ENCODE measurements at regions not wholly inside any gene's neighbourhood (a gene's known extent, or its start where the extent isn't known, plus 50 kb on each side); places are given as distances from the start of the nearest gene placed in this dataset.
"Not testable (repeated sequence)": the region's sequence is repeated elsewhere in the genome, so short reads cannot be mapped to it uniquely, and the experiment has no call there.

DNA sequence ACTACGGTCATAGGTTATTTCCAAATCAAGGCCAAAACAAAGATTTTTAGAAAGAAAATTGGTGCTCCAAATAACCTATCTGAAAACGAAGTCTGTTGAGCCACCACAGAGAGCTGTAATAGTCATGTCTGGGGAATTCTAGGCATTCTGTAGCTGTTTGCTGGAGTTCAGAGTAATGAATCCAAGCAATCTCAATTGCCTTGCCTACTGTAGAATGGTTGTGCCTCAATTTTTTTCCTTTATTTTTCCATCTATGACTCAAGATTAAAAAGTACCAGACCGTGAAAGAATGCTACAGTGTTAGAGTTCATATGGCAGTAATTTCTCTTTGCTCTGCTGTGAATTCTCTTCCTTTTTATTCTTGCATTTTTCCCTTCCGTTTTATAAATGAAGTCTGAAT lies 1007.2 kb upstream of the ALCAM start:
- no peaks in the 10 kb centered on the region for H3K36me3 ChIP-seq (replicated peaks in 1 of 2; ENCODE audit: insufficient read depth in 1 of 2, low read depth in 2 of 2)
- H3K27ac ChIP-seq: no peak overlapping the region
- no peak for TF ChIP-seq POLR2A (IDR thresholded peaks at IDR 0.05)
- TF ChIP-seq, protein P1, sequence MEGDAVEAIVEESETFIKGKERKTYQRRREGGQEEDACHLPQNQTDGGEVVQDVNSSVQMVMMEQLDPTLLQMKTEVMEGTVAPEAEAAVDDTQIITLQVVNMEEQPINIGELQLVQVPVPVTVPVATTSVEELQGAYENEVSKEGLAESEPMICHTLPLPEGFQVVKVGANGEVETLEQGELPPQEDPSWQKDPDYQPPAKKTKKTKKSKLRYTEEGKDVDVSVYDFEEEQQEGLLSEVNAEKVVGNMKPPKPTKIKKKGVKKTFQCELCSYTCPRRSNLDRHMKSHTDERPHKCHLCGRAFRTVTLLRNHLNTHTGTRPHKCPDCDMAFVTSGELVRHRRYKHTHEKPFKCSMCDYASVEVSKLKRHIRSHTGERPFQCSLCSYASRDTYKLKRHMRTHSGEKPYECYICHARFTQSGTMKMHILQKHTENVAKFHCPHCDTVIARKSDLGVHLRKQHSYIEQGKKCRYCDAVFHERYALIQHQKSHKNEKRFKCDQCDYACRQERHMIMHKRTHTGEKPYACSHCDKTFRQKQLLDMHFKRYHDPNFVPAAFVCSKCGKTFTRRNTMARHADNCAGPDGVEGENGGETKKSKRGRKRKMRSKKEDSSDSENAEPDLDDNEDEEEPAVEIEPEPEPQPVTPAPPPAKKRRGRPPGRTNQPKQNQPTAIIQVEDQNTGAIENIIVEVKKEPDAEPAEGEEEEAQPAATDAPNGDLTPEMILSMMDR (IDR thresholded peaks at IDR 0.05): no peak
- H3K4me3 ChIP-seq: no peak overlapping the region
- H3K4me1 ChIP-seq: no peaks in the 10 kb centered on the region
- H3K9me3 ChIP-seq: no peaks in the 10 kb centered on the region
- intact Hi-C loops (cut with DNase I): no loop called here
- no peak for ATAC-seq
- 41 to 50% methylated on average over 4 of the region's 4 CpGs for WGBS, 2 donors
- no peak for DNase-seq
- H3K27me3 ChIP-seq: no peaks in the 10 kb centered on the region

DNA sequence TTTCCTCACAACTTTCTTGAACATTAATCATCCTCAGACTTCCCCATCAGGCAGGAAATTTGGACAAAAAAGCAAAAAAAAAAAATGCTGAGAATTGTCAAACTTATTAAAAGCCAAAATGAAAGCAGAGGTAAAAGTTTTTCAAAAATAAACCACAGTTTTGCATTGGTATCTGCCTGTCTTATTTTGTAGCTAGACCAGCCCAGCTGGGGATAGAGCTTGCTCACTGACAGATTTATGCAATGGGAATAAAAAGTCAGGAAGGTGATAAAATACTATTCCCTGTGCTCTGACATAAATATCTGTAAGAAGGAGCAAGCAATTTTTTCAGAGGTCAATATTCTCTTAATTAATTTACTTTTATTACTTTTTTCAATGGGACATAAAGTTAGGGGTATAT lies 1006.7 kb upstream of the ALCAM start:
- no peaks in the 10 kb centered on the region for H3K27me3 ChIP-seq
- no peak overlapping the region for H3K4me3 ChIP-seq
- intact Hi-C loops (cut with DNase I): no loop called here
- ATAC-seq (no peak), DNase-seq (no peak)
- no peaks in the 10 kb centered on the region for H3K36me3 ChIP-seq (replicated peaks in 1 of 2; ENCODE audit: insufficient read depth in 1 of 2, low read depth in 2 of 2)
- H3K4me1 ChIP-seq: no peaks in the 10 kb centered on the region
- TF ChIP-seq POLR2A (IDR thresholded peaks at IDR 0.05): no peak
- TF ChIP-seq, protein P1 (IDR thresholded peaks at IDR 0.05): no peak
- no peak overlapping the region for H3K27ac ChIP-seq
- H3K9me3 ChIP-seq: no peaks in the 10 kb centered on the region

DNA sequence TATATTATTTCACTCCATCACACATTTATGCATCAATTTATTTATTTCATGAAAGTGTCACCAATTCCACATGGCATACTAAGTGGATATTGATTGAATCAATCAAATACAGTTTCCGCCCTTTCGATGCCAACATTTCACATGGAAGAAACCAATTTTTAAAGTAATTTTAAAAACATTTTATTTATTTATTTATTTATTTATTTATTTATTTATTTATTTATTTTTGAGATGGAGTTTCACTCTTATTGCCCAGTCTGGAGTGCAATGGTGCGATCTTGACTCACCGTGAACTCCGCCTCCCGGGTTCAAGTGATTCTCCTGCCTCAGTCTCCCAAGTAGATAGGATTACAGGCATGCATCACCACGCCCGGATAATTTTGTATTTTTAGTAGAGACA lies 1005.0 kb upstream of the ALCAM start:
- H3K27me3 ChIP-seq; H3K9me3 ChIP-seq; ATAC-seq; H3K4me1 ChIP-seq; H3K4me3 ChIP-seq; H3K27ac ChIP-seq; DNase-seq; intact Hi-C loops (cut with DNase I); H3K36me3 ChIP-seq (replicated peaks in 1 of 2; ENCODE audit: insufficient read depth in 1 of 2, low read depth in 2 of 2): not testable (repeated sequence)
- 87 to 91% methylated on average over 8 of the region's 8 CpGs for WGBS, 2 donors

DNA sequence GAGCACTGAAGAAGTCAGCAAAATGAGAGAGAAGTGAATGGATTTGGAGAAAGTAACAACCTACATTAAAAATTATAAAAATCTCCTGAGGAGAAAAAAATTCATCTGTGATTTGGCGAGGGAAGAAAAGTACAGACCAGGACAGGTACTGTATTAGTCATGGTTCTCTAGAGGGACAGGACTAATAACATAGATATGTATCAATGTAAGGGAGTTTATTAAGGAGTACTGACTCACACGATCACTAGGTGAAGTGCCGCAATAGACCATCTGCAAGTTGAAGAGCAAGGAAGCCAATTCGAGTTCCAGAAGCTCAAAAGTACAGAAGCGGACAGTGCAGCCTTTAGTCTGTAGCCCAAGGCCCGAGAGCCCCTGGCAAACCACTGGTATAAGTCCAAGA lies 1004.4 kb upstream of the ALCAM start:
- ATAC-seq (no peak), DNase-seq (no peak)
- no peaks in the 10 kb centered on the region for H3K9me3 ChIP-seq
- H3K27me3 ChIP-seq: no peaks in the 10 kb centered on the region
- no peak overlapping the region for H3K27ac ChIP-seq
- intact Hi-C loops (cut with DNase I): no loop called here
- H3K36me3 ChIP-seq (replicated peaks in 1 of 2; ENCODE audit: insufficient read depth in 1 of 2, low read depth in 2 of 2): no peaks in the 10 kb centered on the region
- no peak overlapping the region for H3K4me3 ChIP-seq
- 65 to 71% methylated on average over 6 of the region's 6 CpGs for WGBS, 2 donors
- no peaks in the 10 kb centered on the region for H3K4me1 ChIP-seq
- TF ChIP-seq, protein P1 (IDR thresholded peaks at IDR 0.05): no peak
- TF ChIP-seq POLR2A (IDR thresholded peaks at IDR 0.05): no peak

DNA sequence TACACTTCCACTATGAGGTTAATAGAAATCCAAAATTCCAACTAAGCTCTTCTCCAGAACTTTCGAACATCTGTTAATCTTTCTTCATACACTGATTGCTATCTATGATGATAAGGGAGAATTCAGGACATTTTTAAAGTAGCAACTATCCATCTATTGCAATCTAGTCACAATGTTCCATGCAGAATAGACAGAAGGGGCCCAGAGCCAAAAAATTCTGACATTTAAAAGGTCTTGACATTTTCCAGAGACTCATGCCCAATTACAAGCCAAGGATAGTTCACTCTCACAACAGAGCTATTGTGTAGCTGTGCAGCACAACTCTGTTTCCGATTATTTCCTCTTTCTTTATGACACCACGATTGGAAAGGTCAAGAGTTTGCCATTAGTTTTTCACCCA lies 999.7 kb upstream of the ALCAM start:
- Histone ChIP-seq H3K27me3 (no peaks in the 10 kb centered on the region), H3K4me1 (no peaks in the 10 kb centered on the region), H3K27ac (no peak overlapping the region), H3K4me3 (no peak overlapping the region), H3K9me3 (no peaks in the 10 kb centered on the region), H3K36me3 (replicated peaks in 1 of 2; ENCODE audit: insufficient read depth in 1 of 2, low read depth in 2 of 2) (no peaks in the 10 kb centered on the region)
- ATAC-seq (no peak), DNase-seq (no peak)
- TF ChIP-seq POLR2A (IDR thresholded peaks at IDR 0.05): no peak
- TF ChIP-seq, protein P1 (IDR thresholded peaks at IDR 0.05): no peak
- WGBS, 2 donors: 35 to 36% methylated on average over 3 of the region's 3 CpGs
- intact Hi-C loops (cut with DNase I): no loop called here

All from body of pancreas (tissue), 4 donors.